Activated gamma-delta T cell treated with anti-CD3 and anti-CD28 coated beads, Interleukin-2, amount 50 U/mL, for 16 hours (primary cell): ENCODE measurements at regions not wholly inside any gene's neighbourhood (a gene's known extent, or its start where the extent isn't known, plus 50 kb on each side); places are given as distances from the start of the nearest gene placed in this dataset.
"Not testable (repeated sequence)": the region's sequence is repeated elsewhere in the genome, so short reads cannot be mapped to it uniquely, and the experiment has no call there.

ENCODE experiments used
- DNase-seq: peaks from one replicate; pipeline ENCODE4 v3.0.0-alpha.2; 2020; ENCODE audit warnings: low read depth

DNA sequence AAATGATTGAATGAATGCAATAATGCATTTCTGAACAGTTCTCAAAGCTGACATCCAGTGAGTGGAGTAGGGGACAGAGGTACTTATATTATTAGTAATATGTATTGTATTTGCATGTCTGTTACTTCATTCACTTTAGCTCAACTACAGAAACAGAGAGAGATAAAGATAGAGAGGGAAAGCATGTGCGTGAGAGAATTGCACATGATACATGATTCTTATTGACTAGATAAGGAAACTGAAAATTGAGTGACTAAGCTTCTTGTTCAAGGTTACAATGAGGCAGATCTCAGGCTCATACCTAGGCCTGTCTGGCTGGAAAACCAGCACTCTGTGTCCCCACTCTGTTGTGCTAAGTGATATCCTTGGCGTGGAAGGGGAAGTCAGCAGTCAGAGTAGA lies 337.7 kb upstream of the KLF4 start:
- DNase-seq: no peak

DNA sequence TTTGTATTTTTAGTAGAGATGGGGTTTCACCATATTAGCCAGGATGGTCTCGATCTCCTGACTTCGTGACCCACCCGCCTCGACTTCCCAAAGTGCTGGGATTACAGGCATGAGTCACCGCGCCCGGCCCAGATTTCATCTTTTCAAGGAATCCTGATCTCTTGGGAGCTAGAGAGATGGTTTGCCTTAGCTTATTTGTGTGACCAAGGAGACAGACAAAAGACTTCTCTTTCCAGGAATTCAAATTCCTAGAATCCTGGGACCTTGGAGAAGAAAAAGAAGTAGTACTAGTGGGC lies 337.1 kb upstream of the KLF4 start:
- DNase-seq: not testable (repeated sequence)

DNA sequence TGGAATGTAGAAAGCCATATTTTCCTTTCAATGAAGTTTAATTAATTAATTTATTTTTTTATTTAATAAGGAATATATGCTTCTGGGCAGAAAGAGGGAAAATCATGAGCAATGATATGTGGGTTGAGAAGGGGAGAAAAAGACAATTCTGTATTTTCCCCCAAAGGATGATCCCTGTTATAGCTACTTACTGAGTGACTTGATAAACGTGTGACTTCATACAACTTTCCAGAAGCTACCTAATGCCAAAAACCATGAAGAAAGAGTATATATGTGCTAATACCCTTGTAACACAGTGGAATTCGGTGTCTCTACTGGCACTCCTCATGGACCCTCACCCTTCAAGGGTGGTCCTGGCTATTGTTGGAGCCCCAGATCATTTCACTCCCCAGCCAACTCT lies 335.0 kb upstream of the KLF4 start:
- no peak for DNase-seq

DNA sequence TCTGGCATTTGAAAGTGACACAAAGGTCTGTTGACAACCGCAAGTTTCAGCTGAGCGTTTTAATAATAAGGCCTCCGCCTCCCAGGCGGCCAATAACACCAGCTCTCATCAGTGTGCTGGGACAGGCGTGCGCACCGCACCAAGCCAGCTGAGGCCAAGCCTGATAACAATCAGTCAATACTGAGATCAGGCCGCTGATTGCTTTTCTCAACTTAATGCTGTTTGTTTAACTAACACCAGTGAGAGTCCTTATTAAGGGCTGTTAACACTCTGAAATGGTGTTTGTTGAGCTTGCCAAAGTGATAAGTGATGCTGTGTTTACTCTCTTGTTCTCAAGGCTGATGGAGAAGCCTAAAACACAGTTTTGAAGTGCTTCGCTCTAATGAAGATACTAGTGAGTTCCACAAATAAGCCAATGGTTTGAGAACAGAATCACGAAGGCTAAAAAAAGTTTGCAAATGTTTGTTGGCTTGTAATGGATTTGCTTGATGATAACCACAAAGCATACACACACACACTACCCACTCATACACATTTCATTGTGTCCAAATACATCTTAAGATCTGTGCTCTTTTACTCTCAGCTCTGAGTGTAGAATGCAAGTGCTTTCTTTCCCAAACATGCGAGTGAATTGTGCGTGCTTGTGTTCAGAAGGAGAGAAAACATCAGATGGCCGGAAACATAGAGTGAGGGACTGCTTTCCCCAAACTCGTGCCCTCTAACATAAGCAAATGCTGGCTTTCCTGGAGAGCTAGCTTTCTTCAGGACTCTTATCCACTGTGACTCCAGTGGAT lies 330.4 kb upstream of the KLF4 start:
- no peak for DNase-seq

DNA sequence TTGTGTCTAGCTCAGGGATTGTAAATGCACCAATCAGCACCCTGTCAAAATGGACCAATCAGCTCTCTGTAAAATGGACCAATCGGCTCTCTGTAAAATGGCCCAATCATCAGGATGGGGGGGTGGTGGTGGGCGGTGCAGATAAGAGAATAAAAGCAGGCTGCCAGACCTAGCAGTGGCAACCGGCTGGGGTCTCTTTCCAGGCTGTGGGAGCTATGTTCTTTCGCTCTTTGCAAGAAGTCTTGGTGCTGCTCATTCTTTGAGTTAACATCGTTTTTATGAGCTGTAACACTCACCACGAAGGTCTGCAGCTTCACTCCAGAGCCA lies 328.9 kb upstream of the KLF4 start:
- not testable (repeated sequence) for DNase-seq

DNA sequence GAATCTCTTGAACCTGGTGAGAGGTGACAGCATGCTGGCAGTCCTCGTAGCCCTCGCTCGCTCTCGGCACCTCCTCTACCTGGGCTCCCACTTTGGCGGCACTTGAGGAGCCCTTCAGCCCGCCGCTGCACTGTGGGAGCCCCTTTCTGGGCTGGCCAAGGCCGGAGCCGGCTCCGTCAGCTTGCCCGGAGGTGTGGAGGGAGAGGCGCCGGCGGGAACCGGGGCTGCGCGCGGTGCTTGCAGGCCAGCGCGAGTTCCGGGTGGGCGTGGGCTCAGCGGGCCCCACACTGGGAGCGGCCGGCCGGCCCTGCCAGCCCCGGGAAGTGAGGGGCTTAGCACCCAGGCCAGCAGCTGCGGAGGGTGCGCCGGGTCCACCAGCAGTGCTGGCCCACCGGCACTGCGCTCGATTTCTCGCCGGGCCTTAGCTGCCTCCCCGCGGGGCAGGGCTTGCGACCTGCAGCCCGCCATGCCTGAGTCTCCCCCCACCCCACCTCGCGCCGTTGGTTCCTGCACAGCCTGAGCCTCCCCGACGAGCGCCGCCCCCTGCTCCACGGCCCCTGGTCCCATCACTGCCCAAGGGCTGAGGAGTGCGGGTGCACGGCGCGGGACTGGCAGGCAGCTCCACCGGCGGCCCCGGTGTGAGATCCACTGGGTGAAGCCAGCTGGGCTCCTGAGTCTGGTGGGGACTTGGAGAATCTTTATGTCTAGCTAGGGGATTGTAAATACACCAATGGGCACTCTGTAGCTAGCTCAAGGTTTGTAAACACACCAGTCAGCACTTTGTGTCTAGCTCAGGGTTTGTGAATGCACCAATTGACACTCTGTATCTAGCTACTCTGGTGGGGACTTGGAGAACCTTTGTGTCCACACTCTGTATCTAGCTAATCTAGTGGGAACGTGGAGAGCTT lies 328.3 kb upstream of the KLF4 start:
- not testable (repeated sequence) for DNase-seq

DNA sequence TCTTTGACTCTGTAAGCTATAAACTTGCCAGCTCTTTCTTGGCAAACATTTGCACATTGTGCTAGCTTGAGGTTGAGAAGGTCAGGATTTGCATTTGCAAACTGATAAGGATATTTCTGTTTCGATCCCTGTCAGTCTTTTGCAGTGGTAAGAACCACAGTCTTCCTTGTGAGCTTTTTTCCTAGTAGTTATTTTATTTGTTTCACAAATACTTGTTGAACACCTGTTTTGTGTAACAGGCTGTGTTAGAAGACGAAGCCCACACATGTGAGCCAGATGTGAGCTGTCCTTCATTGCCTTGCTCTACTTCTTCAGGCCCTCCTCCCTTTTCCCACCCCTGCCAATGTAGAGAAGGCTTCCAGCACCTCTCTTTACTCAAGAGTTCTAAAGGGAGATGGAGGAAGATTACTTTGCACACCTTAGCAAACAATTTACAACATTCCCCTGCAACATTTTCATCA lies 327.0 kb upstream of the KLF4 start:
- no peak for DNase-seq

DNA sequence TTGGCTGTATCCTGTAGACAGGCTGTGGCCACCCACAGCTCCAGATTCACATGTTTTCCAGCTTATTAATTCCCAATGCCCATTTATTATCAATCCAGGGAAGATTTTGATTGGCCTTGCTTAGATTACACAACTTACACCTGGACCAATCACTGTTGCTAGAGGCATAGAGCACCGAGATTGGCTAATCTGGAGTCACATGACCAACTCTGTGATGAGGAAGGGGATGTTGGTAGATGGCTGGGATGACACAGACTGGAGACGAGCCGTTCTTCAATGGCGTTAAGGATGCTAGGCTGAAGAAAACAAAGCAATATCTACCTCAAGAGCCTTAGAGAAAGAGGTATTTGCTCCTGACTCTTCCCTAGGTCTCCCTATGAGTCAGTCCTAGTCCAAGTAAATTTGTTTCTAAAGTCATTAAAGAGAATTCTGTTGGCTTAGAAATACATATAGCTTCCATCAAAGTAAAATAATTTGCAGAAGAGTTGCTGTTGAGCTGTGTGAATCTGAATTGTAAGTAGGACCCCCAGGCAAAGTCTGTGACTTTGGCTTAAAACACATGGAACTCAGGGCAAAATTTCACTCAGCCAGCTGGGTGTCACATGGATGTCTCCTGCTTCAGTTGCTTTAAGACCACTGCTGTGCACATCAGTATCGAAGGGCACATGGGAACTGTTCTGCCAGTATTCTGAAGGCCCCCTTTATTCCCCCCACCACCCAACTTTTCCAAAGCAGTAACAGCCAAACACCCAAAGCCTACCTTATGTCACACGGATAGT lies 326.4 kb upstream of the KLF4 start:
- DNase-seq: no peak

DNA sequence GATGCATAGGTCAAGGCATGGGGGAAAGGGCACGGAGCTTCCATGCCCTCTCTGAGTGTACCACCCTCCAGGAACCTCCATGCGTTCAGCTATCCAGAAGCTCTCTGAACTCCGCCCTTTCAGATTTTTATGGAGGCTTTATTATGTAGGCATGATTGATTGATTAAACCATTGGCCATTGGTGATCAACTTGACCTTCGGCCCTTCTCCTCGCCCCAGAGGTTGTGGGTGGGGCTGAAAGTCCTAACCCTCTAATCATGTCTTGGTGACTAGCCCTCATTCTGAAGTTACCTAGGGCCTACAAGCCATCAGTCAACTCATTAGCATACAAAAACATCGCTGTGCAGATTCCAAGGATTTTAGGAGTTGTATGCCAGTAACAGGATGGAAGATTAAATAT lies 323.7 kb upstream of the KLF4 start:
- DNase-seq: no peak

DNA sequence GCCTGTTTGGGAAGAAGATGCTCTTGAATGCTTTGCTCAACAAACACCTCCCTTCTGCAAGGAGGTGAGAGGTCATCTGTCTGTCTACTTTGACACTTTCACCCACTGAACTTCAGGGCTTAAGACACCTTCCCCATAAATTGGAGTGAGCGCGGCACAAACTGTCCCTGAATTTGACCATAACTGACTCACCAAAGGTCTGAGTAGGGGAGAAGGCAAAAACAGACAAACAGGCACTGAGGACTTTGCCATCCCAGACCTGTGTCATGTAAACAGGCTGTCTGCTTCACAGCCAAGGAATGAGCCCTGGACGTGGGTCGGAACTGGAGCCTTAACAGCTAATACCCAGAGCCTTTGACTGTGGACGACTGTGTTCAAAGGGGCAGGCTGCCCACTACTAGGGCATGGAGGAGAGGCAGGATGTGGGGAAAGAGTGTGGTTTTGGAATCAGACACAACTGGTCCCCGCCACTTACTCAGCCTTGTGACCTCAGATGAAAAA lies 320.9 kb upstream of the KLF4 start:
- DNase-seq: no peak

DNA sequence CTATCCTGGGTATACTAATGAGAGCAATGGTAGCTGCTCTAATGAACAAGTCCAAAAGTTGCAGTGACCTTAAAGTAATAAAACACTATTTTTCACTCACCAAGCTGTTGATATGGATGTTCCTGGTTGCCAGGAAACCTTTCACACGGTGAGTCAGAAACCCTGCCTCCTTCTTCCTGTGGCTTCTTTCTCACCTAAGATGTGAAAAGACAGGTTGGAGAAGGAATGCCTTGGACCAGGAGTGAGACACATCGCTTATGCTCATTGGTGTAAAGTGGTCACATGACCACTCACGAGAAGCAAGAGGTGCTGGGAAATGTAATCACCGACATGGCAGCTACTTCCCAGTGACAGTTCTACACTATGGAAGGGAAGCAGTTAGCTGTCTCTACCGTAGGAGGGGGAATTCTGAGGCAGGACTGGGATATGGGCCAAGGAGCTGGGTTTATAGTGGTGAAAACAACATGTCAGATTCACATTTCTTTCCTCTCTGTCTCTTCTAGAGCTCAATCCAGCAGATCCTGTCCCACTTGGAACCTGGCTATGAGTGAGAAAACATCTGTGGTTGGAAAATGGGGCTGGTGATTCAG lies 320.4 kb upstream of the KLF4 start:
- no peak for DNase-seq

DNA sequence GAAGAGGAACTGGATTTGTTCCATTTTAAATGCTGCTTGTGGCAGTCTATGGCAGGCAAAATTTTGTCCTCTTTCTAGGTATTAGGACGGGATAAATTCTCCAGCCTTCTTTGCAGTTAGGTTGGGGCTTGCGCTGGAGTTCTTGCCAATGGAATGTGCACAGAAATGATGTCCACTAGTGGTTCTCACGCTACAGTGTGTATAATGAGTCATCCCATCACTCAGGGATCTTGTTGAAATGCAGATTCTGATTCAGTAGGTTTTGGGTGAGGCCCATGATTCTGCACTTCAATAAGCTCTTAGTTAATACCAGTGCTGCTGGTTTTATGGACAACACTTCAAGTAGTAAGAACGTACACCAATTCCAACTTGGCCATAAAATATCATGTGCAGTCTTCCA lies 317.6 kb upstream of the KLF4 start:
- DNase-seq: no peak

DNA sequence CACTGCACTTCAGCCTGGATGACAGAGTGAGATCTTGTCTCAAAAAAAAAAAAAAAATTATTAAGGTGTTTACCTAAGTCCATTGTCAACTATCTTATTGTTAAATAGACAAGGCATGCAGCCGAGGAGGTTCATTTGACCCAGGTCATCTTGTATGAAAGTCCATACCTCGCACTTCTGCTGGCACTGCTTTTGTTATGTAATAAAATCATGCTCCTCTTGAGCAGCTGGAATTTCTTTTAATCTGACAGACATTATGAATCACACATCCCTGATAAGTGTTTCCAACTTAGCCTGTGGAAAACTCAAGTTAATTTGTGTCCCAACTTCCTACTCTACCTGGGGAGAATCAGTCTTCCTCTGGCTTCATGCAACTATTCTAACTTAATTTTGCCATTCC lies 315.6 kb upstream of the KLF4 start:
- DNase-seq: no peak

DNA sequence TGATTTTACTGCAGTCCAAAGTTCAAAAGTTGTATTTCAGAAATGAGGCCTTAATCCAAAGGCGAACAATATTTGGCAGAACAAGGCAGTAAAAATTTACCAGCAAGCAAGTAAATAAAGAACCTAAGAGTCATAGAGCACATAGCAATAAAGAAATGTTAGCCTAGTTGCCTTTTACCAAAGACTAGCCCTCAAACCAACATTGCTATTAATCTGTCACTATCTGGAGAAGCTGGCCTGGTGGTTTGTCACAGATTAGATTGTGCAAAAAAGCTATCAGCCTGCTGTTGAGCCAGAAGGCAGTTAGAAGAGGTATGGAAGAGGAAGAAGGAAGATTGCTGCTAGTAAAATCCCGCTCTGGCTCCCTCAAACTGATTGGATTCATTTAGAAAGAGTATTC lies 304.7 kb upstream of the KLF4 start:
- DNase-seq: no peak

DNA sequence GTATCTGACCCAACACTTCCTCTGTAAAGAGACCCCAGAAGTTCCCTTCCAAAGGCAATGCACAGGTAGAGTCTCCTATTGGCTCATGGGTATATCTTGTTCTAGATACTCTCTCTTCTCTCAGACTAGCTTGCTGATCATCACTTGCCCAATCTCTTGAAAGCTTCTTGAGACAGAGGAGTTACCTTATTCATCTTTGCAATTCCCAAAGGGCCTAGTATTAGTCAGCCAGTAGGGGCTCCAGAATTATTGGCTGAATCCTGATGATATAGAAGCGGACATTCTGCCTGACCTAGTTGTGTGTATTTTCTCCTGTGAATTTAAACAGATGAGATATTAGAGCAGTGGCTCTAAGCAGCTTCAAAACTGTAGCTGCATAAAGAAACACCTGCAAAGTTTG lies 304.0 kb upstream of the KLF4 start:
- DNase-seq: no peak

DNA sequence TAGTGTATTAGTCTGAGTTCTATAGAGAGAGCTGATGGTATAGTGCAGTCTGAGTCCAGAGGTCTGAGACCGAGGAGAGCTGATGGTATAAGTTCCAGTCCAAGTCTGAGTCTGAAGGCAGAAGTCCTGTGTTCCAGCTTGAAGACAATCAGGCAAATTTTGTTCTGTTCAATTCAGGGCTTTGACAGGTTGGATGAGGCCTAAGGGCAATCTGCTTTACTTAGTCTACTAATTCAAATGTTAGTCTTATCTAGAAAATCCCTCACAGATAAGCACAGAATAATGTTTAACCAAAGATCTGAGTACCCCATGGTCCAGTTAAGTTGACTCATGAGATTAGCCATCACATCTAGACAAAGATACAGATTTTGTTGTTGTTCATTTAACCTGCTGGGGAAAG lies 303.0 kb upstream of the KLF4 start:
- no peak for DNase-seq

DNA sequence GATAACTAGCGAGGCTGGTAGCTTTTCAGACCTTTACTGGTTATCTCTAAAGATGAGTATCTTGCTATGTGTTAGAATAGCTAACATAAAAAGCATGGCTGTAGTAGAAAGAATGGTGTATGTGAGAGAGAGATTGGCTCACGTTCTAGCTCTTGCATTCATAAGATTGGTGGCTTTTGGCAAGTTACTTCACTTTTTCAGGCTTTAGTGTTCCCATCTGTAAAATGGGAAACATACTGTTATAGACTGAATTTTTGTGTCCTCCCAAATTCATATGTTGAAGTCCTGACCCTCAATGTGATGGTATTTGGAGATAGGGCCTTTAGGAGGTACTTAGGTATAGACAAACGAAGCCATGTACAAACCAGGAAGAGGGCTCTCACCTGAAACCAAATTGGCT lies 302.4 kb upstream of the KLF4 start:
- no peak for DNase-seq

DNA sequence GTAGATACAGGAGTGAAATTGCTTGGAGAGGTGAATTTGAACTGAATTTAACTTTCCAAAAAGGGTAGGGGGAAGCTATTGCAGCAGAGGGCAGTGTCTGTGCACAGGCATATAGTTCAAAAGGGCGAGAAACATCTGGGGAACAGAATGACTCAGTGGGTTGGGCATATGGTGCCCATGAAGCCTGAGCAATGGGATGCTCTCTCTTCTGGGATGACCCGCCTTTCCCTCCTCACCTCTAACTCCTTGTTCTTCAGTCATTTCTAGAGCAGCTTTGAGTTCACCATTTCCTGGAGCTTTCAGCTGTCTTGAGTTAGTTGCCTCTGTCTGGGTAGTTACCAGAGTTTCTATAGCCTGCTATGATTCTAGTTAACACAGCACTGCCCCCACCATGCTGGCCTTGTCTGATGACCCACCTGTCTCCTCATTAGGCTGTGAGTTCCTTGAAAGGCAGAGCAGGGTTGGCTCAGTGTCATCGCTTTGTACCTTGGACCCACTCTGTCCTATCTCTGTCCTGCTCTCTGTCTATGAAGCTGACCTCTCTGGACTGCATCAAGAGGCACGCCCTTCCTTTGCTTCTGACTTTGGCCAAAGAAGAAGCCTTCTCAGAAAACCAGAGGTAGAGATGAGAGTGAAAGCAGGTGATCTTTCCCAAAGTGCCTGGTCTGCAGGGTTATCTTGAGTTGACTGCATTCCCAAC lies 299.6 kb upstream of the KLF4 start:
- no peak for DNase-seq

DNA sequence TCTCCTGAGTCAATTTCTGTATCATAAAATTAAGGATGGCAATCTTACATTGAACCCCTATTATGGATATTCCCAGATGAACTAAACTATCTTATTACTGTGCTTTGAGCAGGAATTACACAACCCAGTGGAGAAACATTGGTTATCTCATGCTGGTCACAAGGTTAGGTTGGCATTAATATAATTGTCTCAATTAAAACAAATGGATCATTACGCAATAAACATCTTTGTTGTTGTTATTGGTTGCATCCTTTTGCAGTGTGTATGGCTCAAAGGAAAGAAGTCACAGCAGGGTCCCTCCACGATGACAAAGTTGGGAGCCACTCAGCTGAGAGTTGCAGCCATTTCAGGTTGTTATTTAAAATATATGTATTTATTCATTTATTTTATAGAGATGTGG lies 297.0 kb upstream of the KLF4 start:
- no peak for DNase-seq

DNA sequence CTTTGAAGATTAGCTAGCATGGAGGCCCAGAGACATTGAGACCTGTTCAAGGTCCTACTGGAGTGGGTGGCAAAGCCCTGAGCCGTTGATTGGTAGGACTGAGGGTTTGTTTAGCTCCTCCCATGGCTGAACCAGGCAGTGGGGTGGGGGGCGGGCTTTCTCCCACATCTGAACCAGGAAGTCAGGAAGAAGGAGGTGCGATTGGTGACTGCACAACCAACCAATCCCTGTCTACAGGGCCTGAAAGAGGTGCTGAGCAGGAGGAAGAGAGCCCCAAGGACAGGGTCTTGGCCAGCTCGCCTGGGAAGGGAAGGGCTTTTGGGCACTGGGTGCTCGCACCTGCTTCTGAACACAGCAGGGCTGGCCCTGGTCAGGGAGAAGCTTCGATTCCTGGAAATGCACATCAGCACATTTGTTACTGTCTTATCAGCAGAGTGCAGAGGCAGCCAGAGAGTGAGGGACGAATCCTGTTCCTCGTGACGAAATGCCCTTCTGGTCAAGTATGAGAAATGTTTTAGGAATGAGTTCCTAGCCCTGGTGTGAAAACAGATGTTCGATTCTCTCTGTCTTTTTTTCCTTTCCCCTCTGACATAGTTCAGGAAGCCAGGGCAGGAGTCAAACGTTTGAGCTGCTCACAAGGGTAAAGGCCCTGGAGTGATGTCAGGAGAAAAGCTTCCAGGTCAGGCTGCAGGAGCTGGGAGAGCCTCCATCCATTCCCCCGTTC lies 294.8 kb upstream of the KLF4 start:
- DNase-seq: no peak

DNA sequence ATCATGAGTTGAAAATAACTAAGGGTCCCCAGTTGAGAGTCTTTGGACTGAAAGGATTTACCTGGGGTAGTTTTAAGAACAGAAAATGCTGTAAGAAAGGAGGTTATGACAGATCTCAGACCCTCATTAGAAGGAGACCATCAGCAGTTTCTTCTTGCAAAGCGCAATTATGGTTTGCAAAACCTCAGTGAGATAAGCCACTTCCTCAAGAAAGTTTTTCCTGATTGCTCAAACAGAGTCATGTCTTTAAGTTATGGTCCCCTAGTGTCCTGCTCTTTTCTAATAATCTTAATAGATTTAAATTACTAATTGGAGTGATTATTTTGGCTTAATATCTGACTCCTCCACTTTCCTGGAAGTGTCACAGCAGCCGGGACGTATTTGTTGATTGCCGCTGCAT lies 293.2 kb upstream of the KLF4 start:
- no peak for DNase-seq
